IPS DF 6.9 (cell line): ENCODE measurements at regions not wholly inside any gene's neighbourhood (a gene's known extent, or its start where the extent isn't known, plus 50 kb on each side); places are given as distances from the start of the nearest gene placed in this dataset.
"Not testable (repeated sequence)": the region's sequence is repeated elsewhere in the genome, so short reads cannot be mapped to it uniquely, and the experiment has no call there.

Experiments
- DNase-seq: peaks from one replicate; pipeline ENCODE4 v3.0.0-alpha.2; 2013; ENCODE audit warnings: low read depth, low spot score
- H3K27ac ChIP-seq: one replicate; pipeline ENCODE4 v1.5.1; 2013; ENCODE audit warnings: low read length, control low read depth
- H3K27me3 ChIP-seq: 2 replicates; pipeline ENCODE4 v1.6.1; 2013; ENCODE audit warnings: mild to moderate bottlenecking, low read length; ENCODE audit not compliant: control insufficient read depth, insufficient read depth
- H3K36me3 ChIP-seq: 2 replicates; pipeline ENCODE4 v1.6.1; 2013; ENCODE audit warnings: low read length; ENCODE audit not compliant: control insufficient read depth, insufficient read depth
- H3K4me1 ChIP-seq: 2 replicates; pipeline ENCODE4 v1.6.1; 2013; ENCODE audit warnings: low read length; ENCODE audit not compliant: control insufficient read depth, insufficient read depth
- H3K4me3 ChIP-seq: 2 replicates; pipeline ENCODE4 v1.5.1; 2013; ENCODE audit warnings: mild to moderate bottlenecking, low read length
- H3K9me3 ChIP-seq: 2 replicates; pipeline ENCODE4 v1.6.1; 2013; ENCODE audit warnings: low read length, inconsistent platforms; ENCODE audit not compliant: control insufficient read depth, insufficient read depth
- WGBS: extraction: QIAGEN DNeasy Blood & Tissue Kit; methylation state at CpG from one replicate; pipeline ENCODE4 v1.1.7; 2013; ENCODE audit warnings: mixed read lengths, missing lambda C conversion rate; ENCODE audit not compliant: insufficient read length, insufficient coverage; 5-methylcytosine and 5-hydroxymethylcytosine counted together

DNA sequence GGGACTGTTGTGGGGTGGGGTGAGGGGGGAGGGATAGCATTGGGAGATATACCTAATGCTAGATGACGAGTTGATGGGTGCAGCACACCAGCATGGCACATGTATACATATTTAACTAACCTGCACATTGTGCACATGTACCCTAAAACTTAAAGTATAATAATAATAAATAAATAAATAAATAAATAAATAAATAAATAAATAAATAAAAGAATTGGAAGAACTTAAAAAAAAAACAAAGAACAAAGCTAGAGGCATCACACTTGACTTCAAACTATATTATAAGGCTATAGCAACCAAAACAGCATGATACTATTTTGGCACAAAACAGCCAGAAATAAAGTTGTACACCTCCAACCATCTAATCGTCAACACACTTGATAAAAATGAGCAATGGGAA is 106.5 kb upstream of the NDST3 start:
- H3K4me1 ChIP-seq, H3K27ac ChIP-seq, H3K9me3 ChIP-seq, H3K4me3 ChIP-seq, DNase-seq, H3K27me3 ChIP-seq, H3K36me3 ChIP-seq: not testable (repeated sequence)
- no CpG with 5 or more reads among the region's 2 CpGs for WGBS

DNA sequence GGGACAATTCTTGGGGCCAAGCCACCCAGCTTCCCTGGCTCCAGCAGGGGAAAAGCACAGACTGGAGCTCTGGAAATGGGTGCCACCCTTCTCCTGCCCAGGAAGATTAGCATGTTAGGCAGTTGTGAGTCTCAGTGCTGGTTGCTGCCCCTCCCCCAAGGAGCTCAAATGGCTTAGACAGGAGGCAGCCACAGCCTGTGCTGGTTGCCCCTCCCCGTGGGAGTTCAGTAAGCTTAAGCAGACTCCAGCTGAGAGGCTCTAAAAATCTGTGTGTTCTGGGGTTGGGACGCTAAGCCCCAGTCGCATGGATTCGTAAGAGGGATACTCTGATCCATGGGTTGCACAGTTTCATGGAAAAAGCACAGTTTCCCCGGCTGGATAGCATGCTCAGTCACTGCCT is 92.7 kb upstream of the NDST3 start:
- no peak for DNase-seq
- no peak overlapping the region for H3K4me3 ChIP-seq
- no peaks in the 10 kb centered on the region for H3K27me3 ChIP-seq
- no CpG with 5 or more reads among the region's 5 CpGs for WGBS
- no peaks in the 10 kb centered on the region for H3K36me3 ChIP-seq
- no peaks in the 10 kb centered on the region; the same call in 1 of the 2 replicates for H3K4me1 ChIP-seq
- H3K9me3 ChIP-seq, result no peaks in the 10 kb centered on the region
- H3K27ac ChIP-seq, result no peak overlapping the region

DNA sequence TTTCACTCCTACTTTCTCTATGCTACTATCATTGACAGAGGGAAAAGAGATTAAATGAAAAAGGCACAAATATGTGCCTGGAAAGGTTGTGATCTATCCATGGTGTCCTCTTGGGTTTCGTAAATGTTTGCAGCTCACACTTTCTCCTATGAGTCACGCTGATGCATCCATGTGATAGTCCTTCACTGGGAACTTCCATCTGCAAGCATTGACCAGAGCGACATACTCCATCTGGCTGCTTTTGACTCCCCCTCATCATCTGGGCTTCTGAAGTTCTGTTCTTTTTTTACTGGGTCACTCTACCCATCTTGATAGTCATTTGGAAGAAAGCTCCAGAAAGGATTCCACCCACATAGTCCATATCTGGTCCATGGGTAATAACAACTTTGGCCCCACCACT is 84.7 kb upstream of the NDST3 start:
- Histone ChIP-seq H3K27ac (no peak overlapping the region), H3K9me3 (no peaks in the 10 kb centered on the region), H3K4me1 (no peaks in the 10 kb centered on the region), H3K27me3 (no peaks in the 10 kb centered on the region), H3K36me3 (no peaks in the 10 kb centered on the region), H3K4me3 (no peak overlapping the region)
- no CpG with 5 or more reads among the region's 3 CpGs for WGBS
- no peak for DNase-seq

DNA sequence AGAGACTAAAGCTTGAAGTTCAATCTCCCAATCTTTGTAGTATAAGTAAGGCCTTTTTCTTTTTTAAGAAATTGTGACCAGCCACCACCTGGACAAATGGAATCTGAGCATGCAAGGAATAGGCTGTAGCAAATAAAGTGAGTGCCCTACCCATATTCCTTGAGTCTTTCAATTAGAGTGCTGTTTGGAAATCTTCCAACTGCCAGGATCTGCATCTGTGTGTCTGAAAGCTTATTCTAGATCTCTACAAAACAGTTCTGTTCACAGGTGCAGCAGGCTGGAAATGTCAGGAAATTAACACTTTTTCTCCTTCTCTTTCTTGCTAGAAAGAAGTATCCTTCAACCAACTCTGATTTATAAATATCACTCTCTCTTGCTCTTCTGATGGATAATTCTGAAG is 76.7 kb upstream of the NDST3 start:
- no peak overlapping the region for H3K4me3 ChIP-seq
- H3K27ac ChIP-seq, result no peak overlapping the region
- no peaks in the 10 kb centered on the region for H3K9me3 ChIP-seq
- H3K27me3 ChIP-seq, result no peaks in the 10 kb centered on the region
- no peaks in the 10 kb centered on the region for H3K36me3 ChIP-seq
- no peak for DNase-seq
- H3K4me1 ChIP-seq, result no peaks in the 10 kb centered on the region

DNA sequence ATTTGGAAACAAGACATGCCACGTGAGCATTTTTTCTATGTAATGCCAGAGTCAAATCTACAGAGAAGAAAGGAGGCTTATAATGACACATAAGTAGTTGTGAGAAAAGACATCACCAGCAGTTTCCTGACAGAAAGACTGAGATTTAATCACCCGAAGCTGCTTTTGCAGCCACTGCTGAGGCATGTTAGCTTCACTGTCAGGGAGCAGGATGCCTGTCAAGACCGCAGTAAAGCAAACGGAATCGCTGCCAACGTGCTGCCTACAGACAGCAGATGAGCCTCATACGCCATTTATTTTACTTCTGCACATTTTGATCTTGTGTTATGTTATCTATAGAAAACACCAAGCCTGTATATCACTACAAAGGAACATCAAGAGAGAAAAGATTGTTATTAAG is 68.7 kb upstream of the NDST3 start:
- Histone ChIP-seq H3K27me3 (no peaks in the 10 kb centered on the region), H3K4me1 (no peaks in the 10 kb centered on the region)

DNA sequence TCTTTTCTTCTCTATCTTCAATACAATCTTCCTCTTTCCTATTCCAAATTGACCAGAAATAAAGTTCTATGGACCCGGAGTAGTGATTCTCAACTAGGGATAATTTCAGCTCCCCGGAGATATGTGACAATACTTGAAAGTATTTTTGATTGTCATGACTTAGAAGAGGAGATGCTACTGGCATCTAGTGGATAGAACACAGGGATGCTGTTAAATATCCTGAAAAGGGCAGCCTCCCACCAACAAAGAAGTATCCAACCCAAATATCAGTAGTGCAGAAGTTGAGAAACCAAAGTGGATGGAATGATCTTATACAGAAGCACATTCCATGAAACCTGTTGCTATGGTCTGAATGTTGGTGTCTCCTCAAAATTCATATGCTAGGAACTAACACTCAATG is 65.7 kb upstream of the NDST3 start:
- Histone ChIP-seq H3K27ac (no peak overlapping the region), H3K27me3 (no peaks in the 10 kb centered on the region), H3K4me3 (no peak overlapping the region), H3K9me3 (no peaks in the 10 kb centered on the region), H3K36me3 (no peaks in the 10 kb centered on the region), H3K4me1 (no peaks in the 10 kb centered on the region)
- no peak for DNase-seq
- no CpG with 5 or more reads among the region's 2 CpGs for WGBS

More for the DNA sequence above, 68.7 kb upstream of the NDST3 start:
- DNase-seq, result no peak
- no peaks in the 10 kb centered on the region for H3K9me3 ChIP-seq
- H3K4me3 ChIP-seq, result no peak overlapping the region
- no peak overlapping the region for H3K27ac ChIP-seq
- WGBS, result no CpG with 5 or more reads among the region's 7 CpGs
- H3K36me3 ChIP-seq, result no peaks in the 10 kb centered on the region

DNA sequence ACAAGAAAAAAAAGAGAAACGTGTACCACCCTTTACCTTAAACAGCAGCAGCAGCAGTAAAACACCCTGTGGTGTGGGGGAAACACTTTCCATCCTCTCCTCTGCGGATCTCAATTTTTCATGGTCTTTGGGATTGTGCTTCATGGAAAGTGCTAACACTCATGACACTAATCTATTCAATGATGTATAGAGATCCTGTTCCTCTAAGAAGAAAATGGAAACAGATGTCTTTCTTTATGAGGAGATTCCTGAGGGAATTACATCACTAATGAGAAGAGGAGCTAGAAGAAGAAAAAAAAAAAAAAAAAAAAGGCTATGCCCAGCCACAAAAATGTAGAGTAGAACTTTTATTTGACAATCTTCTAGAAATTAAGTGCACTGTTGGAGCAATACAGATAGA is 62.9 kb upstream of the NDST3 start:
- Histone ChIP-seq H3K36me3 (no peaks in the 10 kb centered on the region), H3K27me3 (no peaks in the 10 kb centered on the region), H3K9me3 (no peaks in the 10 kb centered on the region), H3K4me1 (no peaks in the 10 kb centered on the region), H3K4me3 (no peak overlapping the region), H3K27ac (no peak overlapping the region)
- WGBS, result no CpG with 5 or more reads among the region's 2 CpGs
- no peak for DNase-seq

DNA sequence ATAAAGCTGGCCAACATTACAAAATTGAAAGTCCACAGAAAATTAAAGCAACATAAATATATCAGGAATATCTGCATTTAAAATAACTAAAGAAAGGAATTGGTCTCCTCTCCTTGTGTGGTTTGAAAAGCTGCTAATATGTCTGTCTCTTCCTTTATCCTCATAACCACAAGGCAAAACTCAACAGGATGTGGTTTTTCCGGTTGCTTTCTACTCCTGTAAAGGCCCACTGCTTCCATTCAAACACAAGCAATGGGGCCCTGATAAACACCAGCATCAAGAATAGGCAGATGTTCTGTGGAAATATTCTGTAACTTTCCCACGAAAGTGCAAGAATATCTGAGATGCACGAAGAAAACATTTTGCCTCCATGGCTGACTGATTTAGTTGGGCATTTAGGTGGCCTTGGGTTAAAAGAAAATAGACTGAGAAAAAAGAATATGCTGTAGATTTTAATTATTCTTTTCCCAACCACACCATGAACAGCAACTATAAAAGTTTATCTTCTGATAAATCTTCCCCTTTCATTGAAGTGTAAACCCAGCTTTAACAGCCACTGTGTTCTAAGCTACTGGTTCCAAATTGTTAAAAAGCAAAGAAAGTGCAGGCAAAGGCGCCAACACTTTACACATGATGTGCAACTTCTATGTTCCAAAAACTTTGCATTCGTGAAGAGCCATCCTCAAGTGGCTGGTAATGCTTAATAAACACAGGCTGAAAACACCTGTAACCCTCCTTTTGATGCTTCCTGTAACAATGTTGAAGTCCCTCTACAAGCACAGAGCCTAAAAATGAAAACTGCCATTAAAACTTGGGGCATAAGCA is 50.5 kb upstream of the NDST3 start:
- Histone ChIP-seq H3K36me3 (no peaks in the 10 kb centered on the region), H3K4me1 (no peaks in the 10 kb centered on the region), H3K4me3 (no peak overlapping the region), H3K9me3 (no peaks in the 10 kb centered on the region), H3K27me3 (no peaks in the 10 kb centered on the region), H3K27ac (no peak overlapping the region)
- no CpG with 5 or more reads among the region's 5 CpGs for WGBS
- DNase-seq, result no peak

DNA sequence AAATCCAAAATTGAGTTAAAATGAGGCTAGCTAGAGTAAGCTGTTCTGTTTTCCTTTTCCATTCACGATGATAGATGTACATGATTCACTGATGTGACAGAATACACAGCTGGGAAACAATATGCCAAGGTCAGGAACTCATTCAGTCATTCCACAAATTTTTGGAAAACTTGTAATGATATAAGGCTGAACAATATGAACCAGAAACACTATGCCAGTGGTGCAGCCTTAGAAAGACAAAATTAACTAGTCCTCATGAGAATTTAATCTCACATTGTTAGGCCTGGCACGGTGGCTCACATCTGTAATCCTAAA is 50.0 kb upstream of the NDST3 start:
- DNase-seq, result no peak
- Histone ChIP-seq H3K27me3 (no peaks in the 10 kb centered on the region), H3K4me3 (no peak overlapping the region), H3K9me3 (no peaks in the 10 kb centered on the region), H3K36me3 (no peaks in the 10 kb centered on the region), H3K27ac (no peak overlapping the region), H3K4me1 (no peaks in the 10 kb centered on the region)
- WGBS, result no CpG with 5 or more reads among the region's 2 CpGs
